A549 (cell line): ENCODE measurements at regions not wholly inside any gene's neighbourhood (a gene's known extent, or its start where the extent isn't known, plus 50 kb on each side); places are given as distances from the start of the nearest gene placed in this dataset.

Experiments used
- CTCF ChIP-seq: fragments of >200 bp; sonication (Bioruptor Twin); formaldehyde crosslinking; IDR thresholded peaks from 3 replicates; pipeline ENCODE4 v1.5.1; 2016
- E2F6 ChIP-seq: IDR thresholded peaks from 2 replicates; pipeline ENCODE4 v1.6.1; 2012; ENCODE audit warnings: low read depth, borderline replicate concordance
- HMGXB4 ChIP-seq: fragments of 250-450 bp; sonication (Bioruptor Pico); IDR thresholded peaks from 2 replicates; pipeline ENCODE4 v1.5.0; 2021; ENCODE audit warnings: mild to moderate bottlenecking, moderate library complexity, borderline replicate concordance
- MYC ChIP-seq: IDR thresholded peaks from 2 replicates; pipeline ENCODE4 v1.6.1; 2012; ENCODE audit warnings: mild to moderate bottlenecking, inconsistent platforms, low read length, improper control_type of control experiment, borderline replicate concordance

- TF ChIP-seq MYC (no peak), CTCF (no peak), E2F6 (no peak), HMGXB4 (CRISPR knock-in tag) (no peak)
These were observed 76.6 kb upstream of the F3 start for GRCh38 chr1:94617957-94618739.
